GM19463 (cell line): ENCODE measurements at regions not wholly inside any gene's neighbourhood (a gene's known extent, or its start where the extent isn't known, plus 50 kb on each side); places are given as distances from the start of the nearest gene placed in this dataset.

Experiments used
- ATAC-seq: cut with Tn5 transposase; IDR thresholded peaks from one replicate; pipeline ENCODE4 v1.9.1; 2021; ENCODE audit warnings: mild to moderate bottlenecking, moderate library complexity; ENCODE audit not compliant: unreplicated experiment

DNA sequence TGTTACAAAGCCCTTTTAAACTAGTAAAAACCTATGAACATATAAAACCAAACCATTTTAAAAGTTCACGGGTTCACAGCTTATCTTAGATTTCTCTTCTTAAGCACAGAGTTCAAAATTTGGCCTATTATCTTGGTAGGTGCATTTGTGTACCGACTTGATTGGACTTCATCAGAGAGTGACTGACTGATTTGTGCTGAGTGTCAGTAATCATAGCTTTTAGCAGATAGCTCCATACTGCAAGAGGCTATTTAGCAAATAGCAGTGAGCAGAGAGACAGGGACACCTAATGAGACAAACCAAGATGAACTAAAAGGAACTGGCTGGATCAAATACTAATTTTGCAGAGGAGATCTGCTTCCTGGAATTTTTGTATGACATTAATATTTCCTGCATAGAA, 274.5 kb downstream of the PRR16 start:
- no peak for ATAC-seq

DNA sequence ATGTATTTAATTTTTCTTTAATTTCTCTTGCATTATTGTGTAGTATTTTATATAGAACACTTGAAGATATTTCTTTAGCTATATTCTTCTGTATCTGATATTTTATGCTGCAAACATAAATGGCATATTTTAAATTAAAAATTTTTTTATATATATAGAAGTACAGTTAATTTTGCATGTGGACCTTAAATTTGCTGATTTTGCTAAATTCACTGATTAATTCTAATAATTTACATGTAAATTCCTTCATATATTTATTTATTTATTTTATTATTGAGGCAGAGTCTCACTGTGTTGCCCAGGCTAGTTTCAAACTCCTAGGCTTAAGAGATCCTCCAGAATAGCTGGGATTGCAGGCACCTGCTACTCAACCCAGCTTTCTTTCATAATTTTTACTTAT, 276.9 kb downstream of the PRR16 start:
- ATAC-seq = no peak

GRCh38 chr5:120748474-120748873, 284.4 kb downstream of the PRR16 start:
- ATAC-seq = no peak

- ATAC-seq = no peak
These were observed 285.6 kb downstream of the PRR16 start for GRCh38 chr5:120749737-120750136.

GRCh38 chr5:120759587-120759986, 295.5 kb downstream of the PRR16 start:
- no peak for ATAC-seq

DNA sequence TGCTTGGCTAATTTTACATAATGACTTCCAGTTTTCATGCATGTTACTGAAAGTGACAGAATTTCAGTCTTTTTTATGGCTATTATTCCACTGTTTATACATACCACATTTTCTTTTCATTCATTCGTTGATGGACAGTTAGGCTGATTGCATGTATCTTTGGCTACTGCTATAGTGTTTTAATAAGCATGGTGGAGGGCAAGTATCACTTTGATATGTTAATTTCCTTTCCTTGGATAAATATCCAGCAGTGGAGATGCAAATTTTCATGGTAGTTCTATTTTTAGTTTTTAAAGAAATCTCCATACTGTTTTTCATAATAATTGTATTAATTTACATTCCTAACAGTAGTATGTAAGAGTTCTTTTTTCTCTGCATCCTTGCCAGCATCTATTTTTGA, 297.9 kb downstream of the PRR16 start:
- no peak for ATAC-seq

DNA sequence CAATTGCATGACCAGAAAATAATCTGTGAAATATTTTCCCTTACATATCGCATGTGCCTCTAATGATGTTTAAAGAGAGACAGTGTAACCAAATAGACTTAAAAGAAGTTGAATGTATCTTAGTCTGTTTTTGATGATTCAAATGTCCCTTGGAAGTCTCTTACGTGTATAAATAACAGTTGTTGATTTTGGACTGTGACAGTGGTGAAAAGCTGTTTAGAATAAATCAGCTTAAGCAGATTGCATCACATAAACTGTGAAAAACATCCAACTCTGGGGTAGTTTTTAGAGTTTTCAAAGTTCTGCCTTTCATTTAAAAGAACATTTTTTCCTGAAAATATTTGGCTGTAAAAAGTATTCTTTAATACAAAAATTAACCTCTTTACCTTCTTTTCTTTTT, 301.1 kb downstream of the PRR16 start:
- no peak for ATAC-seq

- no peak for ATAC-seq
These were observed 303.2 kb downstream of the PRR16 start for GRCh38 chr5:120767178-120767820.

DNA sequence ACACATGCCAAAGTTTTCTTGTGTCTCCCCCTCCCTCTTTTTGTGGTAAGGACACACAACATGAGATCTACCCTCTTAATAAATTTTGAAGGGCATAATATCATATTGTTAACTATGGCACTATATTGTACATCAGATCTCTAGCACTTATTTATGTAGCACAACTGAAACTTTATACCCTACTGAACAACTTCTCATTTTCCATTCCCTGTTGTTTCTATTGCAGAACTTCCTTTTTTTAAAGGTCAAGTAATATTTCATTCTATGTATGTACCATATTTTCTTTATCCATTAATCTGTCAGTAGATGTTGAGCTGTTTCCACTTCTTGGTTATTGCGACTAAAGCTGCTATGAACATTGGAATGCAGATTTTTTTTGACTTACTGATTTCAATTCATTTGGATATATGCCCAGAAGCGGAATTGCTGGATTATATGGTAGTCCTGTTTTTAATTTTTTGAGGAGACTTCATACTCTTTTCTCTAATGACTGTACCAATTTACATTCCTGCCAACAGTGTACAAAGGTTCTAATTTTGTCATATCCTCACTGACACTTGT, 305.3 kb downstream of the PRR16 start:
- no peak for ATAC-seq

GRCh38 chr5:120771202-120771601, 307.1 kb downstream of the PRR16 start:
- ATAC-seq = no peak

DNA sequence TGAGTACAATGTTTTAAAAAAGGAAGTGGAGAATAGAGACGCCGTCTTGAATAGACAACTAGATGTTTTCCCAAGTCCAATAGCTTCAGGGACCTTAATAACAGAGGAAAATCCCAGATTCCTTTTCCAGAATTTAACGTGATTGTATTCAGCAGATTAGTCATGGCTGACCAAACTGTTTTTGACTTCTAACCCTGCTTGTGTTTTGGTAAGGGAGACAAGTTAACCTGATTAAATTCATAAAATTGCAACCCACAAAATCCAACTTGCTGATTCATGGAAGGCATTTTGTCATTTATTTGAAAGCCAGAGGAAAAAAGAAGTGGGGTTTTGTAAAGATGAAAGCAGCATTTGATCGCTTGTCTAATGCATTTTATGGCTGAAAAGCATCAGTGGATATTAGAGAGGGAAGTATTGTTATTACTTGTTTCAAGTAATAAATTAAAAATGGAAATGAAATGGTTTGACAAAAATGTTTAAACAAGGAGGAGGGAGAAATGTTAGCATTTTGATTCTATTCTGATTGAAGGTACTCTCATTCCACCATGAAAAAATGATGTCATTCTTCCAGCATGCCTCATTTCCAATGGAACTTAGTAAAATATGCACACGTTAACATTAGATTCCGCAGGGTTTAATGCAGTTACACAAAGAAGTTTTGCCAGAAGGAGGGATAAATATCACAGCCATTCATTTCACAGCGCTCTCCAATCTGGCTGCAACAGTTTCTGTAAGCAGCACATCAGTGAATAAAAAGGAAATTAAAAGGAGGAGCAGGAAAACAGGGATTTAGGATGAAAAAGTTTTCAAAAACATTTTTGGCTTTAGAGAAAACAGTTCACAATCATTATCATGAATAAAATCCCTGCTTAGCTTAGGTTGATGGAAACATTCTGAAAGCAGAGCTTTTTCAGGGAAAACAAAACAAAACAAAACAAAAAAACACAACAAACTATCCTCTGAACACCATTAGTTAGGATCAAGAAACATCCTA, 314.7 kb downstream of the PRR16 start:
- no peak for ATAC-seq

DNA sequence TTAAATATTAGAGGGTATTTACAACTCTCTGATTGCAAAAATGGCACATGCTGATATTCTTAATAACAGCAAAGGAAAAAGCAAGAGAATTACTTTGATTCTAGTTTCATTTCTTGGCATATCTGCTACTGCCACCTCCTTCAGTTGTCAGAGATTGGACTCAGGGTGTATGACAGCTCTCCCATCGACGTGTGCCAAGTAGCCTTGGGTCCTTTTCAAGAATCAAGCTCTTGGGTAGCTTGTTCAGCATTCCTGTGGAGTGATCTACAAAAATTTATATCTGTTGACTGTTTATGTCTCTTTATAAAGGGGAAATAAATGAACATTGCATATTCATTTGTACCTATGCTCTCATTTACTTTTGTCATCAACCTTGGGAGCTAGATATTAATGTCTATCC, 315.6 kb downstream of the PRR16 start:
- ATAC-seq = no peak

DNA sequence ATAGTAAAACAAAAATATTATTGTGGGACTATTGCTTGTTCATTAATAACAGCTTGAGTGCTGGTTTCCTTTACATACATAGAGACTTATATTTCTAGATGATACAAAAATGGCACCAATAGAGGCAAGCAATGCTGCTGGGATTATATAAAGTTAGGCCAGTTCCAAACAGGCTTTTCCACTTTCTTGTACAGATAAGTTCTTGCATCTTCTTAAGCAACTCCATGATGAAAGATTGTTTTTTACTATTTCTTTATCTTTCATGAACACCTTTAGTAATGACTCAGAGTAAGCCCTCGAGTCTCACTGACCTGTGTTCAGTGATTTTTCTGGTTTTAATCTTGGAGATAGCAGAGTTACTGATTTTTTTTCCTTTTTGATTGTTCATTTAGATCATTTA, 324.4 kb downstream of the PRR16 start:
- no peak for ATAC-seq

GRCh38 chr5:120789918-120790317, 325.8 kb downstream of the PRR16 start:
- no peak for ATAC-seq

DNA sequence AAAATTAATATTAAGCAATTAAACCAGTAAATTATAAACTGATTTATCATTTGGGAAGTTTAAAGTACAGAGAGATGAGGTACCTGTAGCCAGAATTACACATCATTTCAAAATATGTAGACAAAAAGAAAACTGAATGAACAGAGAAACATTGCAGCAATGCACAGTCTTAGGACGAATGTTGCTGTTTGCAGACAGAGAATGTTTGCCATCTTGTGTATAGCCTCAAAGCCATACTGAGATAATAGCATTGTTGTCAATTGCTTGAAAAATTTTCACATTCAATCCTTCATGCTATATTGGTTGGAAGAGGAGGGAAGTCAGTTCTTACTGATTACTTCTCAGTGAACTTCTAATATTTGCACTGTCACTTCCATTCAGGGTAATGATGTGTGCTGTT, 326.2 kb downstream of the PRR16 start:
- no peak for ATAC-seq

DNA sequence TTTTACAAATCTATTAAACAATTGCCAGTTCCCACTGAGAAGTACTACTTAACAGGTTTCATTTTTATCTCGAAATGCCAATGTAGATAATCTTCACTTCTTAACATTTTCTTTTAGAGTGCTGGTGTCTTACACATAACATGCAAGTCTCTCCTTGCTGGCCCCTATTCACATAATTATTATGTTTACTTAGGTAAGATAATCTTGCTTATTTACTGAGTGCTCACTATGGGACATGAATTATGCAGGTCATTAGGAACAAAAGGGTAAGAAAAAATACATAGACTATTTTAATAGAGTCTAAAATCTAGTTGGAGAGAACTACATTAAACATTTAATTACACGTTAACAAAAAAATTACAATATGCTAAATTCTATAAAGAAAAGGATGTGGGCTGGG, 328.4 kb downstream of the PRR16 start:
- no peak for ATAC-seq

- ATAC-seq = no peak
These were observed 330.0 kb downstream of the PRR16 start for GRCh38 chr5:120794121-120794520.

- ATAC-seq = no peak
These were observed 339.2 kb downstream of the PRR16 start for GRCh38 chr5:120803282-120803681.

DNA sequence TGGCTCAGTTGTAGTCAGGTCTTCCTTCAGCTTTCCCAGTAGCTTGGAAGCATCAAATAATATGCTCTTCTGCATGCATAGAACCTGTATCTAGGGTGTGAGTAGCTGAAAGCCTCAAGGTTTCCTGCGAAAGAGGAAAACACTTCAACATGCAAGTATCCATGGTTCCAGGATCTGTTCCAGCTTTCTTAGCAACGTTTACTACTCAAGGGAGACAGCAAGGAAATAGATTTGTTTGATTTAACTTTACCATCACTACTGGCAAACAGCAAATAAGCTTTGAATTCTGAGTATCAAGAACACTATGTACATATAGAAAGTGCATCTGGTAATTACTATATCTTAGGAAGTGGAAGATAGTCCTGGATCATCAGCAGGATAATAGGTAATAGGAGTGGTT, 341.0 kb downstream of the PRR16 start:
- no peak for ATAC-seq

DNA sequence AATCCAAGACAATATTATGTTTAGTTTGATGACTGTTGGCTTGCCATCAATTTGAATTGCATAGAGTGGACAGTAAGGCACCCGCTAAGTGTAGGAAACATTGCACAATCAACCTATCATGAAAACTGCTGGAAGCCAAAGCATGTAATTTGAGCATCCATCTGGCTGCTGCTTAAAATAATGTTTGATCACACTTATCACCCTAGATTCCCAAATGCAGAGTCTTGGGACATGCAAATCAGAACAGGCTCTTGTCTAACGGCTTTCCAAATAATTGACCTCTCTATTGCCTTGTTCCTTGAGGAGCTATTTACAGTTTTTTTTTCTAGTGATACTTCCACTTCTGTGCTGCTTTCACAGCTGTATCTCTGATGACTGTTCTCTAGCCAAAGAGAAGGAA, 342.1 kb downstream of the PRR16 start:
- ATAC-seq = no peak

DNA sequence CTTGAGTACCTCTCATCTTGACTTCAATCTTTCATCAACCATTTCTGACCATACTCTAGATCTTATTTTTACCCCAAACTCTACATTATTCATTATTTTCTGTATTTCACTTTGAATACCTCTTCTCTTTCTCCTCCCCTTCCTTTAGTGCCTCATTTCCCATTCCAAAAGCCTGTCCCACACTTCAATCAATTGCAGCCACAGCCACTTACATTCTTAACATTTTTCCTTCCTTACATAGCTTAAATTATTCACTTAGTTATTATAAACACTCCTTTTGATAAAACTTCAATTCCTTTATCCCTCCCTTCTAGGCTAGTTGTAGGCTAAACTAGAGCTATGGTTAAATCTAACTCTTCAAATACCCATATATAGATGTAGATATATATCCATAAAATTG, 344.0 kb downstream of the PRR16 start:
- ATAC-seq = no peak

- no peak for ATAC-seq
These were observed 344.5 kb downstream of the PRR16 start for GRCh38 chr5:120808606-120809005.
